DMS53 (cell line): ENCODE measurements at regions not wholly inside any gene's neighbourhood (a gene's known extent, or its start where the extent isn't known, plus 50 kb on each side); places are given as distances from the start of the nearest gene placed in this dataset.
"Not testable (repeated sequence)": the region's sequence is repeated elsewhere in the genome, so short reads cannot be mapped to it uniquely, and the experiment has no call there.

Source experiments
- DNase-seq: peaks from one replicate; lab custom pipeline; 2025; lab: John Stamatoyannopoulos, UW

DNA sequence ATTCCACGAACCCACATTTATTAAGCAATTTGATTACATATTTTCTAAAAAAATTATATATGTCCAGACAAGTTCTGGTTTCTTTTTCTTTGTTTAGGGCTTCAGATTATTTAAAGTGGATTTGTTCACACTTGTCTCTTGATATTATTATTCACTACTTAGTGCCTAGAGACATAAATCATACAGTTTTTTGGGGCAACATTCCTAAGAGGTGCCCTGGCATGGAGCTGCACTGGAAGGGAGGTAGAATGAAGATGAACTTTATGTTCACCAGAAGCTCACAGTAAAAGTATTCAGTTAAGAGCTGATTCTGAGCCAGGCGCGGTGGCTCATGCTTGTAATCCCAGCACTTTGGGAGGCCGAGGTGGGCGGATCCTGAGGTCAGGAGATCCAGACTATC lies 762.7 kb upstream of the TMEFF2 start:
- DNase-seq: no peak

- peak; percentile 6 for DNase-seq
Observed at GRCh38 chr2:192953116-192953515, 758.4 kb upstream of the TMEFF2 start.

- DNase-seq: no peak
Observed at GRCh38 chr2:192952245-192952644, 757.5 kb upstream of the TMEFF2 start.

DNA sequence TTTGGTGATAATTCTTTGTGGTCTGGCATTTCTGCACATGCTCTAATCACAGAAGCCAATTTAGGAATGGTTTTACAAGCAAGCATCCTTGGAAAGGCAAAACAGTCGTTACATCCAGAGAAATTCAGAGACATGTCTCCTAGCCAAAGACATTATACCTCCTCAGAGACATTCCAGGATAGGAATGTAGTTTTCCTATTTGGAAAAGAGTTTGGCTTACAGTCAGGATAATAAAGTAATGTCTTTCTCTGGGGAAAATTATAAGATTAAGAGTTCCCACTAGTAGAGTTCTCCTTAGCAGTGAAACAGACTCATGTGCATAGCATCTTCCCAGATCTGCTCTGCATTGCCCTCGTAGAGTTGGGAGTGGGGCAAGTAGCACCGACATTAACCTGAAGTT lies 753.6 kb upstream of the TMEFF2 start:
- no peak for DNase-seq

- no peak for DNase-seq
Observed at GRCh38 chr2:192947352-192947751, 752.6 kb upstream of the TMEFF2 start.

DNA sequence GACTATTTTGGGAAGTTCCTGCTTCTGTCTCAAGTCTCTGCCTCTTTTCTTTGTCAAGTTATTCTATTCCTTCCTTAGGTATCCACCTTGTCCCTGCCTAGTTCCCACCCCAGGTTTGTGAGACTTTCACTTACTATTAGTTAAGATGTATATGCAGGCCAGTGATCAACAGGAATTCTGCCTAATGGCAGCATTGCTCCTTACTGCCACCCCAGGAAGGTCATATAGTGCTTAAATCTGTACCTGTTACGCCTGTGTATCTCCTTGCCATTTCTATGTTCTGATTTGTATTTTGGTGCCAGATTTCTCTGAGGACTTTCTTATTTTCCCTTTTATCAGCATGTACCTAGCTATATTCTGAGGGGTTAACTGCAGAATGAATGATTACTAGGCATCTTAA lies 746.0 kb upstream of the TMEFF2 start:
- no peak for DNase-seq

- no peak for DNase-seq
Observed at GRCh38 chr2:192932376-192932775, 737.6 kb upstream of the TMEFF2 start.

DNA sequence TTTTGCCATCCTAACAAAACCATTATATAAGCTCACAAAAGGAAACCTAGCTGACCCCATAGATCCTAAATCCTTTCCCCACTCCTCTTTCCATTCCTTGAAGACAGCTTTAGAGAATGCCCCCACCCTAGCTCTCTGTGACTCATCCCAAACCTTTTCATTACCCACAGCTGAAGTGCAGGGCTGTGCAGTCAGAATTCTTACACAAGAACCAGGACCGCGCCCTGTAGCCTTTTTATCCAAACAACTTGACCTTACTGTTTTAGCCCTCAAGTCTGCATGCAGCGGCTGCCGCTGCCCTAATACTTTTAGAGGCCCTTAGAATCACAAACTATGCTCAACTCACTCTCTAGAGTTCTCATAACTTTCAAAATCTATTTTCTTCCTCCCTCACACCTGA lies 726.9 kb upstream of the TMEFF2 start:
- DNase-seq: not testable (repeated sequence)

GRCh38 chr2:192901446-192901845 lies 706.7 kb upstream of the TMEFF2 start:
- no peak for DNase-seq

DNA sequence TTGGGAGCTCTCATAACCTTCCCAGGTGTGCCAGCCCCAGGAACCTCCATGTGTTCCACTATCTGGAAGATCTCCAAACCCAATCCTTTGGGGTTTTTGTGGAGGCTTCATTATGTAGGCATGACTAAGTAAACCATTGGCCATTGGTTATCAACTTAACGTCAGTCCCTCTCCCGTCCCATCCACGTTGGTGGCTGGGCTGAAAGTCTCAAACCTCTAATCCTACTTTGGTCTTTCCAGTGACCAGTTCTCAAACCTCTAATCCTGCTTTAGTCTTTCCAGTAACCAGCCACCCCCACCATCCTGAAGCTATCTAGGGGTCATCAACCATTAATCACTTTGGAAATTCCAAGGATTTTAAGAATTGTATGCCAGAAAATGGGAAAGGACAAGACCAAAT lies 704.7 kb upstream of the TMEFF2 start:
- no peak for DNase-seq

DNA sequence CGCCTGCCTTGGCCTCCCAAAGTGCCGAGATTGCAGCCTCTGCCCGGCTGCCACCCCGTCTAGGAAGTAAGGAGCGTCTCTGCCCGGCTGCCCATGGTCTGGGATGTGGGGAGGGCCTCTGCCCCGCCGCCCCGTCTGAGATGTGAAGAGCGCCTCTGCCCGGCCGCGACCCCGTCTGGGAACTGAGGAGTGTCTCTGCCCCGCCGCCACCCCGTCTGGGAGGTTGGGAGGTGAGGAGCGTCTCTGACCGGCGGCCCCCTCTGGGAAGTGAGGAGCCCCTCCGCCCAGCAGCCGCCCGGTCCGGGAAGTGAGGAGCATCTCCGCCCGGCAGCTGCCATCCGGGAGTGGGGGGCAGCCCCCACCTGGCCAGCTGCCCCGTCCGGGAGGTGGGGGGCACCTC lies 699.2 kb upstream of the TMEFF2 start:
- not testable (repeated sequence) for DNase-seq

DNA sequence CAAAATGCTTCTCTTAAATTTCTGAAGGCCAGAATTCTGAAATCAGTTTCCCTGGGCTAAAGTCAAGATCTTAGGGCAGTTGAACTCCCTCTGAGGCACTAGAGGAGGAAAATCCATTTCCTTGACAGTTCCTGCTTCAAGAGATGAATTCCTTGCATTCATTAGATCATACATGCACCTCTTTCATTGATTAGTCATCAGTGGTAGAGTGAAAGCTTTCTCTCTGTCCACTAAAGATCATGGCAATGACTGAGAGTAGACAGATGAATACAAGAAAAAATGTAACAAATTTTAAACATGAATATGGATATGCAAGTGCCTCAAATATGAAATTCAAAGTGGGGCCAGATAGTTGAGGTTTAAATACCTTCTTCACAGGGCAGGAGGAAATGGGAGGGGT lies 693.4 kb upstream of the TMEFF2 start:
- no peak for DNase-seq

- DNase-seq: no peak
Observed at GRCh38 chr2:192887337-192887736, 692.6 kb upstream of the TMEFF2 start.

- DNase-seq: peak; percentile 37
Observed at GRCh38 chr2:192886636-192887035, 691.9 kb upstream of the TMEFF2 start.

GRCh38 chr2:192885569-192886160 lies 690.9 kb upstream of the TMEFF2 start:
- peak; percentile 87 for DNase-seq

GRCh38 chr2:192877159-192877558 lies 682.4 kb upstream of the TMEFF2 start:
- DNase-seq: no peak

DNA sequence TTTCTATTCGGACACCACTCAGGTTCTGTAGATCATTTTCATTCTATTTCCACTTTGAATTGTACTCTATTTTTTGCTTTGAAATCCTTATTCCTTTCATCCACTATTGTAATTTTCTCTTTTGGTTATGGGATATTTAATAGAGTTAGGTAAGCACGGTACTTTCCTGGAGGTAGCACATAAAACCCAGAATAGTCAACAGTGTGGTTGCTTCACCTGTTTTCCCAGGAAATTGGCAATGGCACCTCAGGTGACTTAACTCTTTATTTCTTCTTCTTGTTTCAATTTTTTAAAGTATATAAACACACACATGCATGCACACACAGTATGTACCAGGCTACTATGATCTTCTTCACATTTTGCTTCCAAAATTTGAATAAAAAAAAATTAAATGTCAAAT lies 682.0 kb upstream of the TMEFF2 start:
- DNase-seq: no peak

DNA sequence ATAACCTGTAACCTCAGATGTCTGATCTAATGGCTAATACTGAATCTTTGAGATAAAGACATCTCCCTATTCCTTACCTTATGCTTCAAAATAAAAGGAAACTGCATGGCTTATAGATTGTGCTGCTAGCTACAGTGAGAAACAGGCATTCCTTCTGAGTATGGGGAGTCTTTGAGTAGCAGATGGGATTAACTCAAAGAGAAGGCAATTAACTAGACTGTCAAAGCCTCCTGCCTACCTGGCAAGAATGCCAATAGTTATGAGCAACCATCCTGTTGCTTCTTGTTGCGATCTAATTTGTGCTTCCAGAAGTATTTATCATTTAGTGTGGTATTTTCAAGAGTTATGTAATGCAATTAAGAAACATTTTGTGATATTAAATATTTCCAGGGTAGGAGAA lies 660.0 kb upstream of the TMEFF2 start:
- no peak for DNase-seq

DNA sequence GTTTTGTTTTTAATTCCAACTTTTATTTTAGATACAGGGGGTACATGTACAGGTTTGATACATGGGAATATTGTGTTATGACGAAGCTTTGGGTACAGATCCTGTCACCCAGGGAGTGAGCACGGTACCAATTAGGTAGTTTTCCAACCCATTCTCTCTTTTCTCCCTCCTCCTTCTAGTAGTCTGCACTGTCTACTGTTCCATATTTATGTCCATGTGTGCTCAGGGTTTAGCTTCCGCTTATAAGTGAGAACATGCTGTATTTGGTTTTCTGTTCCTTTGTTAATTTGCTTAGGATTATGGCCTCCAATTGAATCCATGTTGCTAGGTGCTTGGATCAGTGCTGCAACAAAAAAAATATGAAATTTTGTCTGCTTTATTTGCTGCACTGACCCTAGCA lies 659.3 kb upstream of the TMEFF2 start:
- peak; percentile 18 for DNase-seq

DNA sequence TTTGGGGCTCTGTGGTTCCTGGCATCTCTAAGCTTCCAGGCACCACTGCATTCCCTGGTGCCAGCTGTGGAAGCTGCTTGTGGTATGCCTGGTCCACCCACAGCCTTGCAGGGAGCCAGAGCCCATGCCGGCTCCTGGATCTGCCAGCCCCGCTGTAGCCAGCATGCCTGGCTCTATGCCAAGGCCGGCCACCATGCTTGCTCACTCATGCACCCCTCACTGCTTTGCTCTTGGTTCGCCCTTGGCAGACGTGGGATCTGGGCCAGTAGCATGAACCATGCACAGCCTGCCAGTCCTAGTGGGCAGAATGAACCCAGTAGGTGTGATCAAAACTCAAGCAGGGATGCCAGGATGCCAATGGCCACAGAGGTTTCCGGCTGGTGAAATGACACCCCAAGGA lies 634.2 kb upstream of the TMEFF2 start:
- DNase-seq: no peak

GRCh38 chr2:192828175-192828574 lies 633.4 kb upstream of the TMEFF2 start:
- no peak for DNase-seq

GRCh38 chr2:192827735-192828134 lies 633.0 kb upstream of the TMEFF2 start:
- DNase-seq: no peak

DNA sequence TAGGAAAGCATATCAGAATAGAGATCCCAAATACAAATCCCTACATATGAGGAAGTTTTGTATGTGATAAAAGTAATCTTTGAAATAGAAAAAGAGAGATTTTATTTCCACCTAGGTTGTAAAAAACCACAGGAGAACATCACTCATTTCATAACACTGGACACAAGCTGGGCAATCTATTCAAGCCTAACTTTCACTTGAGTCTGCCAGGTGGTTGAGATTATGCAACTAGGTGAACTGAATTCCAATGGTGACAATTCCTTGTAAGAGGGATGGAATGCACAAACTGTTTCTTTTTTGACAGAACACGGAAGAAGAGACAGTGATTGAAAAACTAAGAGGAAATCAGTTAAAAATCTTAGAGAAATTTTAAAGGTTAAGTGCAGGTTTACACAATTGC lies 619.6 kb upstream of the TMEFF2 start:
- DNase-seq: no peak

DNA sequence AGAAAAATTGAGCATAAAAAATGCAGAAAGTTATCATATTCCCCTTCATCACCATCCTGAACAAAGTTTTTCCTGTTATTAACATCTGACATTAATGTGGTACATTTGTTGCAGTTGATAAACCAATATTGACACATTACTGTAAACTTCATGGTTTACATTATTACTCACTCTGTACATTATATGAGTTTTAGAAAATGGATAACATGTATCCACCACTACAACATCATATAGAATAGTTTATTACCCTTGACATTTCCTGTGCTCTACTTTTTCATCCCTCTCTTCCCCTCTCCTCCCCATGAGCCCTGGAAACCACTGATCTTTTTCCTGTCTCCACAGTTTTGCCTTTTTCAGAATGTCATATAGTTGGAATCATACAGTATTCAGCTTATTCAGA lies 618.6 kb upstream of the TMEFF2 start:
- peak; percentile 47 for DNase-seq

DNA sequence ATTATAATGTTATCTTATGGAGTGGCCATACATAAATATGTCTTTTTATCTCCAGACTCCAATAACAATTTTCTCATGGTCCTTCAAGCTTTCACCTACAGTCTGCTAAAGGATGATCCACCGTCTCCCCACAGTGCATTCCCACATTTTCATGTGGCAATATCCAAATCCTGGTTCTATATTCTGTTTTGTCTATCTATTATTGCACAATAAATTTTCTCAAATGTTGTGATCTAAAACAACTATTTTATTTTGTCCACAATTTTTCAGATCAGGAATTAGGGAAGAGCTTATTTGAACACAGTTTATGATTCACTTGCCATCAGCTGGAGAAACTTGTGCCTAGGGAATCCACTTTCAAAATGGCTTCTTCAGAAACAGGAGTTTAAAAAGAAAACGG lies 614.4 kb upstream of the TMEFF2 start:
- DNase-seq: no peak
